SK-N-SH treated with all-trans-retinoic acid at 6 μM for 48 hours (cell line): ENCODE measurements at regions not wholly inside any gene's neighbourhood (a gene's known extent, or its start where the extent isn't known, plus 50 kb on each side); places are given as distances from the start of the nearest gene placed in this dataset.

Experiments used
- ATAC-seq: fragments of 200-7000 bp; cut with Tn5 transposase; 3 replicates; pipeline ENCODE4 v1.9.1; 2020; ENCODE audit warnings: mild to moderate bottlenecking, moderate library complexity
- ARNTL ChIP-seq: fragments of 450-650 bp; formaldehyde crosslinking; IDR thresholded peaks from 2 replicates; pipeline ENCODE4 v1.5.0; 2020; ENCODE audit warnings: low read depth, mild to moderate bottlenecking, moderate library complexity, borderline replicate concordance
- BACH2 ChIP-seq: fragments of 250-450 bp; sonication (Bioruptor Pico); IDR thresholded peaks from 2 replicates; pipeline ENCODE4 v1.9.0; 2021; ENCODE audit warnings: mild to moderate bottlenecking, borderline replicate concordance
- CSDC2 ChIP-seq: fragments of 250-450 bp; sonication (Bioruptor Pico); IDR thresholded peaks from 2 replicates; pipeline ENCODE4 v1.5.0; 2020; ENCODE audit warnings: mild to moderate bottlenecking, moderate library complexity
- CSRNP3 ChIP-seq: fragments of 250-450 bp; sonication (Bioruptor Pico); IDR thresholded peaks from 2 replicates; pipeline ENCODE4 v1.5.1; 2021; ENCODE audit warnings: mild to moderate bottlenecking, moderate library complexity
- ESRRG ChIP-seq: fragments of 250-450 bp; sonication (Bioruptor Pico); IDR thresholded peaks from 2 replicates; pipeline ENCODE4 v1.6.1; 2021; ENCODE audit warnings: mild to moderate bottlenecking
- GLIS3 ChIP-seq: fragments of 250-450 bp; sonication (Bioruptor Pico); IDR thresholded peaks from 2 replicates; pipeline ENCODE4 v1.5.0; 2020; ENCODE audit warnings: mild to moderate bottlenecking, moderate library complexity
- ISL1 ChIP-seq: fragments of 250-450 bp; sonication (Bioruptor Pico); IDR thresholded peaks from 2 replicates; pipeline ENCODE4 v2.1.2; 2022; ENCODE audit warnings: mild to moderate bottlenecking, moderate library complexity
- OSR1 ChIP-seq: fragments of 250-450 bp; sonication (Bioruptor Pico); IDR thresholded peaks from 2 replicates; pipeline ENCODE4 v1.8.0; 2022; ENCODE audit warnings: moderate library complexity, mild to moderate bottlenecking, inconsistent platforms
- PATZ1 ChIP-seq: fragments of 250-450 bp; sonication (Bioruptor Pico); IDR thresholded peaks from 2 replicates; pipeline ENCODE4 v1.8.0; 2020; ENCODE audit warnings: mild to moderate bottlenecking, moderate library complexity, borderline replicate concordance
- PPARA ChIP-seq: fragments of 250-450 bp; sonication (Bioruptor Pico); IDR thresholded peaks from 2 replicates; pipeline ENCODE4 v1.5.0; 2020; ENCODE audit warnings: mild to moderate bottlenecking, borderline replicate concordance
- RARB ChIP-seq: fragments of 250-450 bp; sonication (Bioruptor Pico); IDR thresholded peaks from 2 replicates; pipeline ENCODE4 v1.8.0; 2021; ENCODE audit warnings: mild to moderate bottlenecking, moderate library complexity
- SNAI2 ChIP-seq: fragments of 250-450 bp; sonication (Bioruptor Pico); IDR thresholded peaks from 2 replicates; pipeline ENCODE4 v1.5.0; 2020; ENCODE audit warnings: mild to moderate bottlenecking, moderate library complexity
- TCF4 ChIP-seq: fragments of 250-450 bp; sonication (Bioruptor Pico); IDR thresholded peaks from 2 replicates; pipeline ENCODE4 v1.8.0; 2021; ENCODE audit warnings: mild to moderate bottlenecking, moderate library complexity, borderline replicate concordance
- TOX ChIP-seq: fragments of 250-450 bp; sonication (Bioruptor Pico); IDR thresholded peaks from 2 replicates; pipeline ENCODE4 v1.8.0; 2021; ENCODE audit warnings: mild to moderate bottlenecking, moderate library complexity, borderline replicate concordance
- ZC3H10 ChIP-seq: fragments of 250-450 bp; sonication (Bioruptor Pico); IDR thresholded peaks from 2 replicates; pipeline ENCODE4 v1.5.1; 2021; ENCODE audit warnings: mild to moderate bottlenecking, moderate library complexity
- ZFP3 ChIP-seq: fragments of 250-450 bp; sonication (Bioruptor Pico); IDR thresholded peaks from 2 replicates; pipeline ENCODE4 v1.5.0; 2020; ENCODE audit warnings: mild to moderate bottlenecking, moderate library complexity
- ZFP30 ChIP-seq: fragments of 450-650 bp; formaldehyde crosslinking; IDR thresholded peaks from 2 replicates; pipeline ENCODE4 v1.5.0; 2022; ENCODE audit warnings: mild to moderate bottlenecking, moderate library complexity
- ZNF565 ChIP-seq: fragments of 450-650 bp; formaldehyde crosslinking; conservative IDR thresholded peaks from 2 replicates; pipeline ENCODE4 v1.5.0; 2020; ENCODE audit warnings: low read depth, mild to moderate bottlenecking, moderate library complexity
- ZNF70 ChIP-seq: fragments of 450-650 bp; formaldehyde crosslinking; IDR thresholded peaks from 2 replicates; pipeline ENCODE4 v1.5.0; 2020; ENCODE audit warnings: mild to moderate bottlenecking, moderate library complexity
- TF ChIP-seq, protein P1 (sequence below): fragments of 250-450 bp; sonication (Bioruptor Pico); IDR thresholded peaks from 2 replicates; pipeline ENCODE4 v1.5.0; 2020; ENCODE audit warnings: mild to moderate bottlenecking, moderate library complexity
- TF ChIP-seq, protein P2 (sequence below): fragments of 250-450 bp; sonication (Bioruptor Pico); IDR thresholded peaks from 2 replicates; pipeline ENCODE4 v1.8.0; 2021; ENCODE audit warnings: low read depth, mild to moderate bottlenecking, moderate library complexity, borderline replicate concordance
- TF ChIP-seq, protein P3 (sequence below): fragments of 250-450 bp; sonication (Bioruptor Pico); IDR thresholded peaks from 2 replicates; pipeline ENCODE4 v1.5.1; 2020; ENCODE audit warnings: low read depth, mild to moderate bottlenecking, moderate library complexity

DNA sequence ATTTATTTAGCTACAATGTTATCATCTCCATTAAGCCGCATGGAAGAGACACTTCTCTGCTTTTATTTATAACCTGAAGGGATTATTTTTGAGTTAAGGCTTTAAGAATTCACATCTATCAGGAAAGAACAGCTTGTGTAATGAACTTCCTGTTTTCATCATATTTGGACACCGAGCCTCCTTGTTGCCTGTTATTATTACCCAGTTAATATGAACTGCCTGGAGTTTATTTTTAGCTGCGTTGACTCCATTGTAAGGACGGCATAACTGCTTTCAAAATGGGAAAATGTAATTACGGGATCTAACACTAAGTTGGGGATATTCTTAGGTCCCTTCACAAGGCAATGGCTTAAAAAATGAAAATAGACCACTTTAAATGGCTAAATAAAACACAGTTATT lies 89.0 kb upstream of the NR4A3 start:
- no peak for ATAC-seq
- TF ChIP-seq SNAI2 (CRISPR knock-in tag) (no peak), CSRNP3 (no peak), CSDC2 (CRISPR knock-in tag) (no peak), TCF4 (CRISPR knock-in tag) (no peak), PATZ1 (CRISPR knock-in tag) (no peak), OSR1 (no peak), ZNF70 (CRISPR knock-in tag) (no peak), ZFP30 (CRISPR knock-in tag) (no peak), GLIS3 (CRISPR knock-in tag) (no peak), PPARA (no peak)
- TF ChIP-seq, protein P1, sequence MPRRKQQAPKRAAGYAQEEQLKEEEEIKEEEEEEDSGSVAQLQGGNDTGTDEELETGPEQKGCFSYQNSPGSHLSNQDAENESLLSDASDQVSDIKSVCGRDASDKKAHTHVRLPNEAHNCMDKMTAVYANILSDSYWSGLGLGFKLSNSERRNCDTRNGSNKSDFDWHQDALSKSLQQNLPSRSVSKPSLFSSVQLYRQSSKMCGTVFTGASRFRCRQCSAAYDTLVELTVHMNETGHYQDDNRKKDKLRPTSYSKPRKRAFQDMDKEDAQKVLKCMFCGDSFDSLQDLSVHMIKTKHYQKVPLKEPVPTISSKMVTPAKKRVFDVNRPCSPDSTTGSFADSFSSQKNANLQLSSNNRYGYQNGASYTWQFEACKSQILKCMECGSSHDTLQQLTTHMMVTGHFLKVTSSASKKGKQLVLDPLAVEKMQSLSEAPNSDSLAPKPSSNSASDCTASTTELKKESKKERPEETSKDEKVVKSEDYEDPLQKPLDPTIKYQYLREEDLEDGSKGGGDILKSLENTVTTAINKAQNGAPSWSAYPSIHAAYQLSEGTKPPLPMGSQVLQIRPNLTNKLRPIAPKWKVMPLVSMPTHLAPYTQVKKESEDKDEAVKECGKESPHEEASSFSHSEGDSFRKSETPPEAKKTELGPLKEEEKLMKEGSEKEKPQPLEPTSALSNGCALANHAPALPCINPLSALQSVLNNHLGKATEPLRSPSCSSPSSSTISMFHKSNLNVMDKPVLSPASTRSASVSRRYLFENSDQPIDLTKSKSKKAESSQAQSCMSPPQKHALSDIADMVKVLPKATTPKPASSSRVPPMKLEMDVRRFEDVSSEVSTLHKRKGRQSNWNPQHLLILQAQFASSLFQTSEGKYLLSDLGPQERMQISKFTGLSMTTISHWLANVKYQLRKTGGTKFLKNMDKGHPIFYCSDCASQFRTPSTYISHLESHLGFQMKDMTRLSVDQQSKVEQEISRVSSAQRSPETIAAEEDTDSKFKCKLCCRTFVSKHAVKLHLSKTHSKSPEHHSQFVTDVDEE (CRISPR knock-in tag) = no peak
- TF ChIP-seq, protein P2, sequence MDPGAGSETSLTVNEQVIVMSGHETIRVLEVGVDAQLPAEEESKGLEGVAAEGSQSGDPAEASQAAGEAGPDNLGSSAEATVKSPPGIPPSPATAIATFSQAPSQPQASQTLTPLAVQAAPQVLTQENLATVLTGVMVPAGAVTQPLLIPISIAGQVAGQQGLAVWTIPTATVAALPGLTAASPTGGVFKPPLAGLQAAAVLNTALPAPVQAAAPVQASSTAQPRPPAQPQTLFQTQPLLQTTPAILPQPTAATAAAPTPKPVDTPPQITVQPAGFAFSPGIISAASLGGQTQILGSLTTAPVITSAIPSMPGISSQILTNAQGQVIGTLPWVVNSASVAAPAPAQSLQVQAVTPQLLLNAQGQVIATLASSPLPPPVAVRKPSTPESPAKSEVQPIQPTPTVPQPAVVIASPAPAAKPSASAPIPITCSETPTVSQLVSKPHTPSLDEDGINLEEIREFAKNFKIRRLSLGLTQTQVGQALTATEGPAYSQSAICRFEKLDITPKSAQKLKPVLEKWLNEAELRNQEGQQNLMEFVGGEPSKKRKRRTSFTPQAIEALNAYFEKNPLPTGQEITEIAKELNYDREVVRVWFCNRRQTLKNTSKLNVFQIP (CRISPR knock-in tag) = no peak

GRCh38 chr9:99735041-99735440 lies 86.6 kb upstream of the NR4A3 start:
- no peak for ATAC-seq
- TF ChIP-seq ZNF565 (CRISPR knock-in tag) (no peak), ESRRG (no peak), RARB (CRISPR knock-in tag) (no peak), ISL1 (CRISPR knock-in tag) (no peak), SNAI2 (CRISPR knock-in tag) (no peak), ZFP3 (CRISPR knock-in tag) (no peak), ARNTL (CRISPR knock-in tag) (no peak), OSR1 (no peak), BACH2 (CRISPR knock-in tag) (no peak), ZFP30 (CRISPR knock-in tag) (no peak), ZC3H10 (no peak), TOX (CRISPR knock-in tag) (no peak), TCF4 (CRISPR knock-in tag) (no peak)
- TF ChIP-seq, protein P2 (CRISPR knock-in tag) = no peak
- TF ChIP-seq, protein P1 (CRISPR knock-in tag) = no peak
- TF ChIP-seq, protein P3, sequence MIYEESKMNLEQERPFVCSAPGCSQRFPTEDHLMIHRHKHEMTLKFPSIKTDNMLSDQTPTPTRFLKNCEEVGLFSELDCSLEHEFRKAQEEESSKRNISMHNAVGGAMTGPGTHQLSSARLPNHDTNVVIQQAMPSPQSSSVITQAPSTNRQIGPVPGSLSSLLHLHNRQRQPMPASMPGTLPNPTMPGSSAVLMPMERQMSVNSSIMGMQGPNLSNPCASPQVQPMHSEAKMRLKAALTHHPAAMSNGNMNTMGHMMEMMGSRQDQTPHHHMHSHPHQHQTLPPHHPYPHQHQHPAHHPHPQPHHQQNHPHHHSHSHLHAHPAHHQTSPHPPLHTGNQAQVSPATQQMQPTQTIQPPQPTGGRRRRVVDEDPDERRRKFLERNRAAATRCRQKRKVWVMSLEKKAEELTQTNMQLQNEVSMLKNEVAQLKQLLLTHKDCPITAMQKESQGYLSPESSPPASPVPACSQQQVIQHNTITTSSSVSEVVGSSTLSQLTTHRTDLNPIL (CRISPR knock-in tag) = no peak
